Colonic mucosa (tissue), 4 donors: ENCODE measurements at regions not wholly inside any gene's neighbourhood (a gene's known extent, or its start where the extent isn't known, plus 50 kb on each side); places are given as distances from the start of the nearest gene placed in this dataset. TPM values are rescaled to one million over a fixed set of nuclear protein-coding genes. Genes with fewer than 3 reads are reported as not detected.
"Not testable (repeated sequence)": the region's sequence is repeated elsewhere in the genome, so short reads cannot be mapped to it uniquely, and the experiment has no call there.

ENCODE experiments used
- DNase-seq: peaks from one replicate; pipeline ENCODE4 v3.0.0-alpha.2; 2020
- H3K27ac ChIP-seq: fragments of 200-600 bp; one replicate; pipeline ENCODE4 v1.8.0; 2021
- H3K27me3 ChIP-seq: fragments of 200-600 bp; one replicate; pipeline ENCODE4 v1.8.0; 2021
- H3K36me3 ChIP-seq: fragments of 200-600 bp; one replicate; pipeline ENCODE4 v1.8.0; 2021
- H3K4me1 ChIP-seq: fragments of 200-600 bp; one replicate; pipeline ENCODE4 v1.8.0; 2021; ENCODE audit warnings: mild to moderate bottlenecking
- H3K4me3 ChIP-seq: fragments of 200-600 bp; one replicate; pipeline ENCODE4 v1.8.0; 2021
- H3K9ac ChIP-seq, 2 donors: one replicate each; pipeline ENCODE4 v1.7.0; 2013; ENCODE audit warnings: control low read depth in 2 of 2, low read depth in 2 of 2, low read length in 2 of 2
- H3K9me3 ChIP-seq: fragments of 200-600 bp; one replicate; pipeline ENCODE4 v1.8.0; 2021
- intact Hi-C: fragments of 100-400 bp; cut with DNase I; formaldehyde crosslinking; loops from one replicate; pipeline ENCODE4 v1.14.1; 2022
- microRNA-seq: library from miRNA; unstranded; fragments of <30 nt; microRNA quantifications from one replicate; pipeline ENCODE4, GENCODE V29; 2019
- donor health status: healthy.
- donor health status: DM: no; HTN: no; CAD: no.
- donor health status: DM: no; HTN: no; CAD: no.

DNA sequence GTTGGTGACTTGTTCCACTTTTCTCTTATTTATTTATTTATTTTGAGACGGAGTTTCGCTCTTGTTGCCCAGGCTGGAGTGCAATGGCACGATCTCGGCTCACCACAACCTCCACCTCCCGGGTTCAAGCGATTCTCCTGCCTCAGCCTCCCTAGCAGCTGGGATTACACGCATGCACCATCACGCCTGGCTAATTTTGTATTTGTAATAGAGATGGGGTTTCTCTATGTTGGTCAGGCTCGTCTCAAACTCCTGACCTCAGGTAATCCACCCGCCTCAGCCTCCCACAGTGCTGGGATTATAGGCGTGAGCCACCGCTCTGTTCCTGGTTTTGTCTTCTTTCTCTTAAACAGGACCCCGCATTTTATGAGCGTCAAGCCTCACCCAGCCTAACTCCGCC is 57.3 kb upstream of the METTL9 start:
- not testable (repeated sequence) for H3K27ac ChIP-seq, DNase-seq

DNA sequence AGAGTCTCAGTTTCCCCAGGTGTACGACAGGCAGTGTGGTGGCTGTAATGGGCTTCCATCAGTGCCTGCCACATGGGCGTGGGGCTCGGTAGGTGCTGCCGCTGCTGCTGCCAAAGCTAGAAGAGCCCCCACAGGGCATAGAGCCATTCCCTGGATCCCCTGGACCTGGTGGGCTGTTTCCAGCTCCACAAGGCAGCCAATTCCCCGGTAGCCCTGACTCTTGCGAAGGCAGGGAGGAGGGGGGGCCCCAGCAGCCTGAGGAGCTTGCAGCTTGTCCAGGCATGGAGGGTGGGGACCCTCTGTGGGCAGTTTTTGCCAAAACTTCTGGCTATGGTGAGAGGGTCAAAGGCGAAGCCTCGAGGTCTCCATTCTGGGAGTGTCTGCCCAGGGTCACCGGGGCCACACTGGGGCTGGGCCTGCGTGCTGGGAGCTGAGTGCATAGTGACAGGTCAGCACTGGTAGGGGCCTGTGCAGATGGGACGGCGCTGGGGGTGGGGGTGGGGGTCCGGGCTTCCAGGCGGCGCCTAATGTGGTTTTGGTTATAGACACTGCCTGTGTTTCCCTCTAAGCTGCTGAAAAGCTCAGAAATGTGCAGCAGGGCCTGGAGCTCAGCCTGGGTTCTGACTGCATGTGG is 56.8 kb upstream of the METTL9 start:
- H3K9me3 ChIP-seq, H3K4me1 ChIP-seq, H3K27me3 ChIP-seq, H3K9ac ChIP-seq, intact Hi-C loops, H3K4me3 ChIP-seq, H3K36me3 ChIP-seq, DNase-seq, H3K27ac ChIP-seq: not testable (repeated sequence)

More for the DNA sequence above, 57.3 kb upstream of the METTL9 start:
- intact Hi-C loops, H3K4me1 ChIP-seq, H3K27me3 ChIP-seq, H3K4me3 ChIP-seq, H3K9me3 ChIP-seq, H3K36me3 ChIP-seq, H3K9ac ChIP-seq: not testable (repeated sequence)

DNA sequence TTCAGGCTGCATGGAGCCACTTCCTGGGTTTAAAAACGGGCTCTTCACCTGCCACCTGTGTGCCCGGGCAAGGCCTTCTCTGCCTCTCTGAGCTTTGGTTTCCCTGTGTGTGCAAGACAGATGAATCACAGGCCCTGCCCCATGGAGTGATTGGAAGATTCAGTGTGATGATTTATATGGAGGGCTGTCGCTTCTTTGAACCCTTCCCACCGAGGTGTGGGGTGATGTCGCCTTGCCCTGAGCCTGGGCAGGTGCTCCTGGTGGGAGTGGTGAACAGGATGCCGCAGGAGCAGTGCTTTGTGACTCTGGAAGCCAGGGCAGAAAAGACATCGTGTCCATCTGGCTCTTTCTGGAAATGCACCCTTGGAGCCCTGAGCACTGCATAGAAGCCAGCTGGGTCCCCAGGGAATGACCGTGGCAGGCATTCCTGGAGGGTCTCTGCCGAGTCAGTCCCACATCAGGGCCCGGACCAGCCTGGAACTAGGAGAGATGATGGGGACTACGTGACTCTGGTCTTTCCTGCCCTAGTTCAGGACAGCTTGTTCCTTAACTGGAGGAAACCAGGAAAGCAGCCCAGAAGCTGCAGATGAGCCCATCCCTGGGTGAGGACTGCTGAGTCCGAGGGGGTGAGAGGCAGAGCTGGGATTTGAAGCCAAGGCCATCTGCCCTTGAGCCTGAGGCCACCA is 56.1 kb upstream of the METTL9 start:
- H3K4me3 ChIP-seq, H3K27me3 ChIP-seq, H3K36me3 ChIP-seq, H3K4me1 ChIP-seq, DNase-seq, H3K9ac ChIP-seq, H3K27ac ChIP-seq, intact Hi-C loops, H3K9me3 ChIP-seq: not testable (repeated sequence)

DNA sequence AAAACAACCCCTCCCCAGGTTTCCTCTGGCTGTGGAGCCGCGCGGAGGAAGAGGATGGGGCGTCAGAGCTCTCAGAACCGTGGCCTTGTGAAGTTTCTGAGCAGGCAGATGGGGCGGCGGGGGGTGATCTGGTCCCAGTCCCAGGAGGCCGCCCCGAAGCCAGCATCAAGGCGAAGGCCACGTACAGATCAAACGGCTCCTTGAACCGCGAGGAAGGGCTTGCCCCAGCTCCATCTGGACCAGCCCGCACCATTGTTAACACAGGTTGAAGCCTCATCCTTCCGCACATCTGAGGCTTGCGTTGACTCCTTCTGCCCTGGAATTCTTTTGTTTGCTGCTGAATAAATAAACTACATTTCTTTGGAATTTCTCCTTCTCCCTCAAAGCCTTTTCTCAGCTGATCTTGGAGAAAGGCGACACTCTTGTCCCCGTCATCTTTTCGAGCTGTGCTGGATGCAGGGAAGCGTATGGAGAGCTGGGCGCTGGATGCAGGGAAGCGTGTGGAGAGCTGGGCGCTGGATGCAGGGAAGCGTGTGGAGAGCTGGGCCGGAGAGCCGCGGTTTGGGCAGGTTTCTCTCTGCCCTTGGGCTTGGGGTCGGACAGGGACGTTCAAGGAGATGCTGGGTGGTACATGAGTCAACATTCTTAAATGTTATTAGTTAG is 53.6 kb upstream of the METTL9 start:
- not testable (repeated sequence) for H3K4me3 ChIP-seq, H3K27ac ChIP-seq

DNA sequence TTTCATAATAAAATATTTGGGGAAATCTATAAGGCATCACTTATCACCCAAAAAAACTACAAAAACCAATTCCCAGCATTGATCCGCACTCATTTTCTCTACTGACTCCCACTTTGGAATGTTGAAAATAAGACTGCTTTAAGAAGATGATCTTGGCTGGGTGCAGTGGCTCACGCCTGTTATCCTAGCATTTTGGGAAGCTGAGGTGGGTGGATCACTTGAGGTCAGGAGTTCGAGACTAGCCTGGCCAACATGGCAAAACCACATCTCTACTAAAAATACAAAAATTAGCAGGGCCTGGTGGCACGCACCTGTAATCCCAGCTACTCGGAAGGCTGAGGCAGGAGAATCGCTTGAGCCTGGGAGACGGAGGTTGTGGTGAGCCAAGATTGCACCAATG is 50.0 kb upstream of the METTL9 start:
- intact Hi-C loops, DNase-seq, H3K27ac ChIP-seq, H3K4me3 ChIP-seq, H3K36me3 ChIP-seq, H3K9ac ChIP-seq, H3K4me1 ChIP-seq, H3K9me3 ChIP-seq, H3K27me3 ChIP-seq: not testable (repeated sequence)

More for the DNA sequence above, 53.6 kb upstream of the METTL9 start:
- H3K9me3 ChIP-seq, DNase-seq, intact Hi-C loops, H3K4me1 ChIP-seq, H3K27me3 ChIP-seq, H3K36me3 ChIP-seq, H3K9ac ChIP-seq: not testable (repeated sequence)

Small RNA genes in the stretch of these regions (microRNA-seq; reads per million reads assigned to microRNA genes)
- not detected for gene MIR3680-1
